Thoracic aorta (tissue), 2 donors: ENCODE measurements at regions not wholly inside any gene's neighbourhood (a gene's known extent, or its start where the extent isn't known, plus 50 kb on each side); places are given as distances from the start of the nearest gene placed in this dataset.

Experiments
- ATAC-seq: fragments of 150-250 bp; one replicate; pipeline ENCODE4 v1.8.0; 2017; ENCODE audit warnings: low read depth; ENCODE audit not compliant: insufficient number of reproducible peaks, low FRiP score
- DNase-seq: peaks from one replicate; pipeline ENCODE4 v3.0.0-alpha.2; 2020; ENCODE audit warnings: low spot score
- H3K27ac ChIP-seq, 2 donors: fragments of 200-600 bp; sonication (generic); 1 replicate in 1 of 2; 2 replicates in 1 of 2; pipeline ENCODE4 v1.5.1; 2016; ENCODE audit warnings: mild to moderate bottlenecking in 2 of 2, moderate library complexity in 2 of 2
- H3K27me3 ChIP-seq: fragments of 200-600 bp; sonication (generic); replicated peaks from 2 replicates; pipeline ENCODE4 v1.6.0; 2016; ENCODE audit warnings: mild to moderate bottlenecking; ENCODE audit not compliant: insufficient read depth
- H3K36me3 ChIP-seq: fragments of 200-600 bp; sonication (generic); one replicate; pipeline ENCODE4 v1.5.1; 2016
- H3K4me1 ChIP-seq, 2 donors: fragments of 200-600 bp; sonication (generic); 1 replicate in 1 of 2; 2 replicates in 1 of 2; pipeline versions ENCODE4 v1.5.1 to v1.6.0; 2016; ENCODE audit warnings: low read depth in 2 of 2, mild to moderate bottlenecking in 1 of 2; ENCODE audit not compliant: control insufficient read depth in 1 of 2
- H3K4me3 ChIP-seq: fragments of 200-600 bp; sonication (generic); 2 replicates; pipeline ENCODE4 v1.5.1; 2016; ENCODE audit warnings: mild to moderate bottlenecking
- H3K9me3 ChIP-seq: fragments of 200-600 bp; sonication (generic); 2 replicates; pipeline ENCODE4 v1.5.1; 2016
- TF ChIP-seq, protein P1 (sequence below): fragments of 200-600 bp; sonication (generic); IDR thresholded peaks from one replicate; pipeline ENCODE4 v1.5.1; 2019; ENCODE audit warnings: antibody characterized with exemption

DNA sequence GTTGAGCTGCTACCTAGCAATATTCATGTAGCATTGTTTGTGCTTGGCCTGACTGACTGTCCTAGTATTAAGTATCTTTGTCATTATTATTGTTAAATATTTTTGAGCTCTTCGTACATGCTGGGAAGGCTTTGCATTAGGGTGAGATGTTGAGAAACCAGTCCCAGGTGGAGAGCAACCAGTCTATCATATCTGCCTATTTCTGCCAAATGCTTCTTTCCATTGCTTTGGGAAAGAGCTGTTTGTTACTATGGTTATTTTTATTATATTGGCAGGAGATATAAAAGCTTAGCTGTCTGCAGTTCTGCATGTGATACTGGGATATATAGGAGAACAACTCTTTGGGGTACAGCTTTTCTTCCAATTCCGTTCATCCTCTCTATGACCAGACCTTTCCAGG lies 85.1 kb downstream of the CLDN17 start:
- Histone ChIP-seq H3K27me3 (no peaks in the 10 kb centered on the region), H3K9me3 (no peaks in the 10 kb centered on the region), H3K36me3 (no peaks in the 10 kb centered on the region), H3K4me1 (no peaks in the 10 kb centered on the region), H3K27ac (no peak overlapping the region), H3K4me3 (no peak overlapping the region)
- ATAC-seq, result no peak
- no peak for DNase-seq
- TF ChIP-seq, protein P1, sequence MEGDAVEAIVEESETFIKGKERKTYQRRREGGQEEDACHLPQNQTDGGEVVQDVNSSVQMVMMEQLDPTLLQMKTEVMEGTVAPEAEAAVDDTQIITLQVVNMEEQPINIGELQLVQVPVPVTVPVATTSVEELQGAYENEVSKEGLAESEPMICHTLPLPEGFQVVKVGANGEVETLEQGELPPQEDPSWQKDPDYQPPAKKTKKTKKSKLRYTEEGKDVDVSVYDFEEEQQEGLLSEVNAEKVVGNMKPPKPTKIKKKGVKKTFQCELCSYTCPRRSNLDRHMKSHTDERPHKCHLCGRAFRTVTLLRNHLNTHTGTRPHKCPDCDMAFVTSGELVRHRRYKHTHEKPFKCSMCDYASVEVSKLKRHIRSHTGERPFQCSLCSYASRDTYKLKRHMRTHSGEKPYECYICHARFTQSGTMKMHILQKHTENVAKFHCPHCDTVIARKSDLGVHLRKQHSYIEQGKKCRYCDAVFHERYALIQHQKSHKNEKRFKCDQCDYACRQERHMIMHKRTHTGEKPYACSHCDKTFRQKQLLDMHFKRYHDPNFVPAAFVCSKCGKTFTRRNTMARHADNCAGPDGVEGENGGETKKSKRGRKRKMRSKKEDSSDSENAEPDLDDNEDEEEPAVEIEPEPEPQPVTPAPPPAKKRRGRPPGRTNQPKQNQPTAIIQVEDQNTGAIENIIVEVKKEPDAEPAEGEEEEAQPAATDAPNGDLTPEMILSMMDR, result no peak

GRCh38 chr21:30072496-30072895 lies 94.1 kb downstream of the CLDN17 start:
- DNase-seq (no peak), ATAC-seq (no peak)
- H3K27ac ChIP-seq, result no peak overlapping the region
- no peaks in the 10 kb centered on the region for H3K27me3 ChIP-seq
- H3K4me3 ChIP-seq, result no peak overlapping the region
- no peaks in the 10 kb centered on the region for H3K9me3 ChIP-seq
- H3K4me1 ChIP-seq, result no peaks in the 10 kb centered on the region
- H3K36me3 ChIP-seq, result no peaks in the 10 kb centered on the region
- TF ChIP-seq, protein P1, result no peak

DNA sequence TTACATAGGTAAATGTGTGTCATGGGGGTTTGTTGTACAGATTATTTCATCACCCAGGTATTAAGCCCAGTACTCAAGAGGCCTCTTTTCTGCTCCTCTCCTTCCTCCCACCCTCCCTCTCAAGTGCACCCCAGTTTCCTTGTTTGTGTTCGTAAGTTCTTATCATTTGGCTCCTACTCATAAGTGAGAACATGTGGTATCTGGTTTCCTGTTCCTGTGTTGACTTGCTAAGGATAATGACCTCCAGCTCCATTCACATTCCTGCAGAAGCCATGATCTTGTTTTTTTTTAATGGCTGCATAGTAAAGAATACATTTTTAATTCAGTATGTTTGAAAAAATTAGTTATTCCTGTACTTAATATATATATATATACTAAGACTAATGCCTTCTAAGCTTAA lies 107.7 kb downstream of the CLDN17 start:
- no peak overlapping the region for H3K4me3 ChIP-seq
- no peak overlapping the region for H3K27ac ChIP-seq
- H3K36me3 ChIP-seq, result no peaks in the 10 kb centered on the region
- TF ChIP-seq, protein P1, result no peak
- DNase-seq, result no peak
- no peak for ATAC-seq
- H3K27me3 ChIP-seq, result no peaks in the 10 kb centered on the region
- no peaks in the 10 kb centered on the region for H3K9me3 ChIP-seq
- H3K4me1 ChIP-seq, result no peaks in the 10 kb centered on the region

- ATAC-seq, result no peak
- TF ChIP-seq, protein P1, result no peak
- Histone ChIP-seq H3K9me3 (no peaks in the 10 kb centered on the region), H3K36me3 (no peaks in the 10 kb centered on the region), H3K4me1 (no peaks in the 10 kb centered on the region), H3K27ac (no peak overlapping the region), H3K4me3 (no peak overlapping the region), H3K27me3 (no peaks in the 10 kb centered on the region)
- no peak for DNase-seq
Observed at GRCh38 chr21:30057108-30057507, 109.5 kb downstream of the CLDN17 start.

DNA sequence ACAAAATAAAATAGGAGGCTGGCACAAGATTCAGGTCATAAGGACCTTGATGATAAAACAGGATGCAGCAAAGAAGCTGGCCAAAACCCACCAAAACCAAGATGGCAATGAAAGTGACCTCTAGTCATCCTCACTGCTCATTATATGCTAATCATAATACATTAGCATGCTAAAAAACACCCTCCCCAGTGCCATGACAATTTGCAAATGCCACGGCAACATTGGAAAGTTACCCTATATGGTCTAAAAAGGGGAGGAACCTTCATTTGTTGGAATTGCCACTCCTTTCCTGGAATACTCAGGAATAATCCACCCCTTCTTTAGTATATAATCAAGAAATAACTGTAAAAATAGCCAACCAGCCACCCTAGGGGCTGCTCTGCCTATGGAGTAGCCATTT lies 108.8 kb upstream of the GRIK1 start:
- H3K27ac ChIP-seq, result no peak overlapping the region
- no peak for ATAC-seq

More for the DNA sequence above, 108.8 kb upstream of the GRIK1 start:
- Histone ChIP-seq H3K36me3 (no peaks in the 10 kb centered on the region), H3K27me3 (no peaks in the 10 kb centered on the region), H3K4me1 (no peaks in the 10 kb centered on the region), H3K4me3 (no peak overlapping the region), H3K9me3 (no peaks in the 10 kb centered on the region)
- no peak for DNase-seq
- TF ChIP-seq, protein P1, result no peak
